Fibroblast of gingiva (primary cell): ENCODE measurements at regions not wholly inside any gene's neighbourhood (a gene's known extent, or its start where the extent isn't known, plus 50 kb on each side); places are given as distances from the start of the nearest gene placed in this dataset.
"Not testable (repeated sequence)": the region's sequence is repeated elsewhere in the genome, so short reads cannot be mapped to it uniquely, and the experiment has no call there.

Experiments
- DNase-seq: peaks from one replicate; pipeline ENCODE4 v3.0.0-alpha.2; 2011; ENCODE audit warnings: low read depth

DNA sequence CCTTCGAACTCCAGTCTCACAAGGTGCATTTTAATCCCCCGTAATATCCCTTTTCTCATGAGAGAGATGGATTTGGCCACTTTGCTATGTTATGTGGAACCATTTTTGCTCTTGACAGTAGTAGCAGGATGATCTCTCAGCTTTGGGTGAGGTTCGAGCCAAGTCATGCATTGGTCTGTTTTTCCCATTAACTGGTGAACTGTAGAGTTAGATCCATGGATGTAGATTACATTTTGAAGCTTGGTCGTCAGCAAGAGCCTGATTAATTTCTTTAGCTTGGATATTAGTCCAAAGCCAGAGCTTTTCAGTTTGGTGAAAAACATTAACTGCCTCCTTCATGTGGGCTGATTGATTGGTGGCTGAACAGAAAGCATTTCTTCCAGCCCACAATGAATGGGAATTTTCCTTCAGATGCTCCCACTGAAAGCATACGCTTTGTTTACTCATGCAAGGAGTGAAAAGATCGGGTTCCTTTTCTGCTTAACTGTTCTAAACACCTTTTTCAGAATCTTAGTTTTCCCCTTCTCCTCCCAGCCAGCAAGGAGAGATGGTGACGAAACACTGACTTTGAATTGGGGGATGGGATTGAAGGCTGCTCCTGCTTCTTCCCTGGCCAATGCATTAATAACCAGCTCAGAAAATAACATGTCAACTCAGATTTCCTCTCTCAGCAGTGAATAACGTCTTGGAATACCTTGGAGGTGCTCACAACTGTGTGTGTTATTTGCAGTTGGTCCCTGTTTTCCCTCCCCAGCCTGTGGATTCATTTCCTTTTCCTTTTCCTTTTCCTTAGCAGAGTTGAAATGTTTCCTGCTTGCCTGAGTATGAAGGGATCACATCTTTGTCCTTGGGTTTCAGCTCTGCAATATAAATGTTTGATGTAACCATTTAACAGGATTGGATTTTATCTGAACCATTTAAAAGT lies 351.8 kb upstream of the FZD8 start:
- DNase-seq, result no peak

DNA sequence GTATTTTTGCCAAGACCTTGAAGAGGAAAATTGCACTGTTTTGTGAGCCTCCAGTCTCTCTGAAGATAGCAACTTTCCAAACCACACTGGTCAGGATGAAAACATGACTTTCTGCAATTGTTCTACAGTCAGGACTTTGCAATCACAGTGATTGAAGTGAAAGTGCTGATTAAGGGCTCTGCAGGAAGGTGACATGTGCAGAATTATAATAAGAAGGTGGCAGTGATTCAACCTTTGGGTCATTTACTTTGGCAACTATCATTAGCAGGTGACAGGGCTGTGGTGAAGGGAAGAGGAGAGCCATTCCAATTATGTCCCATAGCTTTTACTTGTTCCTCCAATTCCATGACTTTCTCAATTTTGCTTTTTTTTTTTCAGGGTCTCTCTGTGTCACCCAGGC lies 350.0 kb upstream of the FZD8 start:
- DNase-seq, result no peak

DNA sequence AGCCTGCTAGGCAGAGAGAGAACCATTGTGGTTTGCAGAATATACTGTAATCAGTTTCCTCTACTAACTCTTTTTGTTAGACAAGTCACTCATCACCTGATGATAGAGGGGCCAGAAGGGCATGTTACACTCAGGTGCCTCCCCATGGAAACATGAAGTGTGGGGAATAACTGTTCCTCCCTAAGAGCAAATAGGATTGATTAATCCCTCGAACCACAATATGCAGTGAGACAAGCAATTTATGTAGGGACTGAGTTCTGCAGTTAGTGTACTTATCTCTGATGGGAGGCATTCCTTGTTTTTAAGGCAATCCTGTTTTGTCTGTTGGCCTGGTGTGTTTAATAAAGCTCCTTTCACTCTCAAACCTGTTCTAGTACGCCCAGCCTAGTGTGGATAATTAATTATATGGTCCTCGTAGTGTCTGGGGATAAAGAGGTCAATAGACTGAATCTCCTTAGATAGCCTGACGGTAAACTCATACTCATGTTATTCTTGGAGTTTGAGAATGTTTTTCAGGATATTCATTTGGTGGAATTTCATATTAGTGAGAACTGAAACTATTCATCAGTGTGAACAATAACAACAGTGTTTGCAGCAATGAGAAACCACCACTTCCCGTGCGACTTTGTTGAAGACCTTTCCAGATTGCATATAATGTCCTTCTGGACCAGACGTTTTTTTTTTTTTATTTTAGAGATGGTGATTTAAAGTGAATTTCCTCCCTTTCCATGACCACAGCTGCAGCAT lies 344.8 kb upstream of the FZD8 start:
- no peak for DNase-seq

DNA sequence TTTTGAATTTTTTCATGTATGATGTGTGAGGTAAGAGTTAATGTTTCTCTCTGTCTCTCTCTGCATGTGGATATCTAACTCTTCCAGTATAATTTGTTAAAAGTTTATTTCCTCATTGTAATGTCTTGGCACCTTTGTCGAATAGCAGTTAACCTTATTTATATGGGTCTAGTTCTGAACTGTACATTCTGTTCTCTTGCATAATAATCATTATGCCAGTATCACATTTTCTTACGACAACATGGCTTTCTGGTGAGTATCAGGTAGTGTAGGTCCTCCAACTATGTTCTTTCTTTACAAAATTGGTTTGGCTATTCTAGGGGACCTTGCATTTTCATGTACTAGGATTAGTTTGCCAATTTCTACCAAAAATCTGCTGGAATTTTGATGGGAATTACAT lies 337.0 kb upstream of the FZD8 start:
- peak; percentile 6 for DNase-seq

- DNase-seq, result not testable (repeated sequence)
These were observed 332.0 kb upstream of the FZD8 start for GRCh38 chr10:35973912-35974591.

DNA sequence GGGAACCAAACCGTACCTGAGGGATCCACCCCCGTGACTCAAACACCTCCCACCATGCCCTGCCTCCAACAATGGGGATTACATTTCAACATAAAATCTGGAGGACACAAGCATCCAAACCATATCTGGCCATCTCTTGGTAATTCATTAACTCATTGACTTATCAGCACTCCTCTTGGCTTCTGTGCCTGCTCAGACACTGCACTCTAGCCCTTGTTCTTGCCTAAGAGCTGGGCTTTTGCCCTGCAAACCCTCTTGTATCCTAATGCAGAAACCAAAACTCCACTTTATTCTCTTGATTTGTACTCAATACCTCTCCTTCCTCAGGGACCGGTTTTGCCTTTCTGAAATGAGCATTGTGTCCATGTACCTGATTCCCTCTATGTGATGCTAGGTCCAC lies 330.2 kb upstream of the FZD8 start:
- DNase-seq, result no peak

DNA sequence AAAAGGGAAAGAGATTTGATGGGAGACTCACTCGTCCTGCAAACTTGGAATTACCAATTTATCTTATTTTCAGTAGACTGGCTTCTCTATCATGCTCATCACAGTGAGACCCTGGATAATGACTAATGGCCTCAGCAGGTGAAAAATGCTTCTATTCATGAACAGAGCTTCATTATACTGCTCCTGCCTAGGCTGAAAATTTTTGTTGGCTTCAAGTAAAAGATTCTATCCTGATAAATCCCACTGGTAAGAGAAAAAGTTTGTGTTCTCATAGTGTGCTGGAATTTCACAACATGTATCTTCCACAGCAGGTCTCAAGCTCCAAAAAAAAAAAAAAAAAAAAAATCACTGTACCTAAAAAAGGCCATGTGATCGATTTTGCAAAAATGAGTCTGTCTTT lies 329.3 kb upstream of the FZD8 start:
- no peak for DNase-seq

GRCh38 chr10:35963685-35964084 lies 321.6 kb upstream of the FZD8 start:
- DNase-seq, result no peak

- no peak for DNase-seq
These were observed 319.4 kb upstream of the FZD8 start for GRCh38 chr10:35961501-35961900.

GRCh38 chr10:35959252-35959651 lies 317.2 kb upstream of the FZD8 start:
- DNase-seq, result no peak

DNA sequence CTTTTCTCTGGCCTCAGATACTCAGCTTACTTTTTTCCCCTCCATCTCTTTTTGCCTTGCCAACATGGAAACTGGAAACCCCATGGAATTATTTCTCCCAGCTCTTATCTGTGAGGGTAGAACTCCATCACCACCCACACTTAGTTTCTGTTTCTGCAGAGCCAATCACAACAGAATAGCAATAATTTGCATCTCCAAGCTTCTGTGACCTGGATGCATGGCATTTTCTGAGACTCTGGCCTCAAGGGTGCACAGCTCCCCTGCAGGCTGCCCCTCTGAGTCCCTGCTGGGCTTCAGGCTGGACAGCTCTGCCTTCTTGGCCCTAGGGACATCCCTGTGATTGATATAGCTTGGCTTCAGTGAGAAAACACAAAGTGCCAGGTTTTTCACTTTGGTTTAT lies 316.5 kb upstream of the FZD8 start:
- not testable (repeated sequence) for DNase-seq

- DNase-seq, result no peak
These were observed 308.6 kb upstream of the FZD8 start for GRCh38 chr10:35950701-35951100.

DNA sequence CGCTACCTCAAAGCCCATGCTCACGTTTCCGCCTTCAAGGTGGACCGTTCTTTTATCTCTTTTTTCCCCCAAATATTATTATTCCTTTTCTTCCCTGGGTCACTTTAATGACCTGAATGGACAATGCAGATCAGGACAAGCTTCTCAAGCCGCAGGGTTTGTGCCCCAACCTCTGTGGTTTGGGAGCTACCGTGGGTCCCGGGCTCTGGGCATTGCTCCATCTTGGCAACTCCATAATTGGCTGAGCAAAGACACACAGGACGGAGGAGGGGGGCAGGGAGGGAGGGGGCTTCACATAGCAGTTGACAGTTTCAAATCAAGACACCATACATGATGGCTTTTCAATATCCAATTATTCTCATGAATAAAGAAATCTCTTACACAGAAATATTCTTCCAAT lies 308.1 kb upstream of the FZD8 start:
- no peak for DNase-seq

- no peak for DNase-seq
These were observed 307.7 kb upstream of the FZD8 start for GRCh38 chr10:35949811-35950211.

DNA sequence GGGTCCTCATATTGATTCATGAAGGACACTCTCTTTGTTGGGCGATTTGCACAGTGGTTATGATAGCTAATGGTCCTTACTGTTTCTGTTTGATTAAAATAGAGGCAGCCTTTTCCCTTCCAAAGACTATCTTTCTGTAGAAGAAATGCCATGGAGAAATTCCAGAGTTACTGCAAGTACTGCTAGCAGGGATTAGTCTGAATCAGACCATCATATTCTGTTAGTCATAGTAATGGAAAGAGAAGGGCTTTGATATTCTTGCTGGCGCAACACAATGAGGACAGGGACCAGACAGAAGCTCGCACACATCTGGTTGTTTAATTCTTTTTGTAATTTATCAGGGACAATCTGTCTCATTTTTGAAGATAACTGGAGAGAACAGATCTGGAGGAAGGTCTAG lies 304.5 kb upstream of the FZD8 start:
- DNase-seq, result peak; percentile 6

GRCh38 chr10:35942057-35942456 lies 300.0 kb upstream of the FZD8 start:
- no peak for DNase-seq

DNA sequence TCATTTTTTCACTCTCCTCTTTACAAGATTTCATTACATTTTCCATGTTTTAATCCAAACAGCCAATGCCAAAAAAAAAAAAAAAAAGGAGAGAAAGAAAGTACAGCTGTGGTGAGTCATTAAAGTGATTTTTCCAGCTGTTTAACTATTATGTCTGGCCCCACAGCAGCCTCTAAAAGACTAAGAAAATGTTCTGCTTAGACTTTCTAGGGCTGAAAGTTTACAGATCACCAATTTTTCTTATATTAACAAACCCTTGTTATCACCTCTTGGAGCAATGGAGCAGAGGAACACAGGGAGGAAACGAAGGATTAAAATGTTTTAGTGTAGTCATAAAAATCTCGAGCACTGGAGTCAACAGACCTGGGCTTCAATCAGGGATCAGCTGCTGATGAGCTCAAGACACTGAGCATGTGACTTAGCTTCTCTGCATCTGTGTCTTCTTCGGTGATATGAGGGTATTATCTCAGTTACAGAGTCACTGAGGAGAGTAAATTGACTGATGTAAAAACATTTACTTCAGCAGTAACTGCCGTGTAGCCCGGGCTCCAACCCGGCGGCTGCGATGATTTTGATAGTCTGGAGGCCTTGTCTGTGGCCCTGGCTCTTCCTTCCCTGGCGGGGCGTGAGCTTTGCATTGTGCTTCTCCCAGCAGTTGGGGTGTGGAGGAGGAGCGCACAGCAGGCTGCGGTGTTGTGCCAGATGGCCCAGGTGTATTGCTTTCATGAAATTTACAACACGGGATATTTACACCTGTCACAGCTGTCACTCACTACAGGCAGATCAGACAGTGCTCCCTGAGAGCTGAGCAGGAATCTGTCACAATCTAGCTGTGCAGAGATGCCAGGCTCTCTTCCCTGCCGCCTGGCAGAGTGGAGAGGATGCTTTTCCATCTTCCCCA lies 298.3 kb upstream of the FZD8 start:
- peak; percentile 6 for DNase-seq

DNA sequence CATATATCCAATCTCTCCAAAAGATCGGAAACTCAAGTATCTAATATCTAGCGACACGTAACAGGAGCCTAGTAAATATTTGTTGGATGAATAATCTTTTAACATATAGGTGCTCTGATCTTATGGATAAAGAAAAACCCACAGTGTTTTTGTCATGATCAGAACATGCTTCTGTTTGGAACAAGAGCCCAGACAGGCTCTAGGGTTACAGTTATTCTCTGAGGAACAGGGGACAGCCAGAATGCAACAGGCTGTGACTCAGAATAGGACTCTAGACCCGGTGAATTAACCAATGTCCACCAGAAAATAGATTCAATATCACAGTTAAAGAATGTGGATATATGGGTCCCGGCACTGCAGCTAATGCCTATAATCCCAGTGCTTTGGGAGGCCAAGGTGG lies 296.1 kb upstream of the FZD8 start:
- DNase-seq, result no peak

- no peak for DNase-seq
These were observed 295.4 kb upstream of the FZD8 start for GRCh38 chr10:35937546-35937945.

DNA sequence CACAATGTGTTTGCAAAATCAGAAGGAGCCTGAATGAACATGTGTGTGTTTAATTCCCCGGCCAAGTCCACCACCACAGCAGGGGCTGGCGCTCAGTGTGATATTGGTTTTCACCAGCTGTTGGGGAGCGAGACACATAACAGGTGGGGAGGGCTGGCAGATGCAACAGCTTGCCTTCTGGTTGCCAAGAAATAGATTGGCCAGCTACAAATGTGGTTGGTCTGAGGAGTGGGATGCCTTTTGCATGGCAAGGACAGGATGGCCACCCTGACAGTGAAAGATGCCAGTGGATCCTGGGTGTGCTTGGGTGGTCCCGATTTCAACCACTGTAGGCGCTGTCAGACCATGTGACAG lies 292.5 kb upstream of the FZD8 start:
- no peak for DNase-seq

DNA sequence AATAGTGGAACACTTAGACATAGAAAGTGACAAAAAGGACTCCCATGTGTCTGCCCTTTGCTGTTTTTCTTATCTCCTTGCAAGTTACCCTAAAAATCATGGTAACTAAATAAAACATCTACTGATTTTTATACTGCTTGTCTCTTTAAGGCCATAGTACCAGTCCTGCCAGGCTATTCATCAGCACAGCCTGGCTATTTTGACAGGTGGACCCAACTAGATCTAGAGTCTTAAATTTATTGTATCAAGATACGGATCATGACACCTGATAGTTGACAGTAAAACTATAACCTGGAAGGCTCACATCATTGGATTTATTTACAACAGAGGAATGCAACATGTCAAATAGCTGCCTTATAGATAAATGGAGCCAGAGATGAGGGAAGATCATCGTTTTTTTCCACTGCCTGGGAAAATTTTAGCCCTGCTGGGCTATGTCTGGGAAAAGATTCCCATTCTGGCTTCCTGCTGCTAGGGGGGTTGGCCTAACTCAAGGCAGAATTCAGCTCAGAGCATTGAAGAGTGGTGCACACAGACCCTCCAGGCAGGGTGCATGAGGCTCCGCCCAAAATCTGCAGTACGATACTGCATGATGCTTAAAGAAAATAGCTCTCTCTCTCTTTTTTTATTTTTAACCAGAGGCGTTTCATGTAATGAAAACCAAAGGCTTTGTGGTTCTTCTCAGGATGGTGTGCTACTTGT lies 292.0 kb upstream of the FZD8 start:
- no peak for DNase-seq
